K562 (cell line): ENCODE measurements at regions not wholly inside any gene's neighbourhood (a gene's known extent, or its start where the extent isn't known, plus 50 kb on each side); places are given as distances from the start of the nearest gene placed in this dataset.

Experiments
- REST ChIP-seq, 2 experiments: fragments of 450-650 bp; formaldehyde crosslinking in 1 of 2; IDR thresholded peaks; 2 replicates each; pipeline versions ENCODE4 v1.4.0 to v1.6.1; 2014 to 2020; ENCODE audit warnings: mild to moderate bottlenecking in 2 of 2, borderline replicate concordance in 1 of 2, low read depth in 1 of 2
- XRCC4 ChIP-seq: IDR thresholded peaks from one replicate; pipeline ENCODE4 v1.6.1; 2011; ENCODE audit not compliant: insufficient read depth, insufficient read length; ENCODE audit errors: extremely low read depth
- ZNF277 ChIP-seq: fragments of 250-450 bp; sonication (Bioruptor Pico); IDR thresholded peaks from 2 replicates; pipeline ENCODE4 v1.8.0; 2022; ENCODE audit warnings: inconsistent platforms, mild to moderate bottlenecking, moderate library complexity, borderline replicate concordance

GRCh38 chr1:213871179-213871578 lies 116.6 kb upstream of the PROX1 start (continued):
- TF ChIP-seq REST (IDR thresholded peaks at IDR 0.05; ENCODE audit: borderline replicate concordance) = no peak
- TF ChIP-seq REST (CRISPR knock-in tag; IDR thresholded peaks at IDR 0.05; ENCODE audit: low read depth) = no peak
- TF ChIP-seq XRCC4 = no peak
- no peak for TF ChIP-seq ZNF277 (CRISPR knock-in tag)
